ENCODE measurements at regions not wholly inside any gene's neighbourhood (a gene's known extent, or its start where the extent isn't known, plus 50 kb on each side); places are given as distances from the start of the nearest gene placed in this dataset.

GRCh38 chr14:101477648-101478047, 83.6 kb upstream of the DIO3 start:
- TF ChIP-seq TAF1 (IDR thresholded peaks at IDR 0.05; ENCODE audit: borderline replicate concordance, low read depth, low read length) (no peak), POLR2A (IDR thresholded peaks at IDR 0.05; ENCODE audit: low read depth, low read length) (no peak), POLR2AphosphoS5 (IDR thresholded peaks at IDR 0.05; ENCODE audit: low read depth, low read length) (no peak)

All from GM12892 (cell line).